ENCODE measurements at regions not wholly inside any gene's neighbourhood (a gene's known extent, or its start where the extent isn't known, plus 50 kb on each side); places are given as distances from the start of the nearest gene placed in this dataset.
"Not testable (repeated sequence)": the region's sequence is repeated elsewhere in the genome, so short reads cannot be mapped to it uniquely, and the experiment has no call there.

- H3K4me3 ChIP-seq (ENCODE audit: low read length): no peak overlapping the region
- H3K9ac ChIP-seq (ENCODE audit: low read depth, low read length): no peak overlapping the region
- no peak overlapping the region for H3K27ac ChIP-seq (ENCODE audit: low read depth, low read length)
- no peaks in the 10 kb centered on the region for H3K27me3 ChIP-seq (ENCODE audit: insufficient read depth, low read length)
- WGBS: 90% methylated on average over 6 of the region's 6 CpGs
- H3K9me3 ChIP-seq (ENCODE audit: insufficient read depth, low read depth, low read length): no peaks in the 10 kb centered on the region
- H3K4me1 ChIP-seq (ENCODE audit: insufficient read depth, low read length): peaks cover 34% of the 10 kb centered on the region
- H3K36me3 ChIP-seq (ENCODE audit: insufficient read depth, low read length): no peaks in the 10 kb centered on the region
These were observed 355.1 kb downstream of the HS3ST1 start for GRCh38 chr4:11073621-11074051.

- 97% methylated on average over 8 of the region's 8 CpGs for WGBS
- Histone ChIP-seq H3K9ac (ENCODE audit: low read depth, low read length) (no peak overlapping the region), H3K9me3 (ENCODE audit: insufficient read depth, low read depth, low read length) (no peaks in the 10 kb centered on the region), H3K4me3 (ENCODE audit: low read length) (no peak overlapping the region), H3K27ac (ENCODE audit: low read depth, low read length) (no peak overlapping the region), H3K4me1 (ENCODE audit: insufficient read depth, low read length) (peaks cover 38% of the 10 kb centered on the region), H3K36me3 (ENCODE audit: insufficient read depth, low read length) (no peaks in the 10 kb centered on the region), H3K27me3 (ENCODE audit: insufficient read depth, low read length) (no peaks in the 10 kb centered on the region)
These were observed 355.7 kb downstream of the HS3ST1 start for GRCh38 chr4:11072999-11073398.

- Histone ChIP-seq H3K4me1 (ENCODE audit: insufficient read depth, low read length) (peaks cover 38% of the 10 kb centered on the region), H3K27ac (ENCODE audit: low read depth, low read length) (no peak overlapping the region), H3K36me3 (ENCODE audit: insufficient read depth, low read length) (no peaks in the 10 kb centered on the region), H3K27me3 (ENCODE audit: insufficient read depth, low read length) (no peaks in the 10 kb centered on the region), H3K9ac (ENCODE audit: low read depth, low read length) (no peak overlapping the region), H3K4me3 (ENCODE audit: low read length) (no peak overlapping the region), H3K9me3 (ENCODE audit: insufficient read depth, low read depth, low read length) (no peaks in the 10 kb centered on the region)
- 89% methylated on average over 5 of the region's 5 CpGs for WGBS
These were observed 356.2 kb downstream of the HS3ST1 start for GRCh38 chr4:11072463-11072862.

- no peaks in the 10 kb centered on the region for H3K36me3 ChIP-seq (ENCODE audit: insufficient read depth, low read length)
- no peaks in the 10 kb centered on the region for H3K27me3 ChIP-seq (ENCODE audit: insufficient read depth, low read length)
- peaks cover 38% of the 10 kb centered on the region for H3K4me1 ChIP-seq (ENCODE audit: insufficient read depth, low read length)
- H3K27ac ChIP-seq (ENCODE audit: low read depth, low read length): no peak overlapping the region
- H3K9ac ChIP-seq (ENCODE audit: low read depth, low read length): no peak overlapping the region
- WGBS: 92% methylated on average over 3 of the region's 4 CpGs
- no peak overlapping the region for H3K4me3 ChIP-seq (ENCODE audit: low read length)
- no peaks in the 10 kb centered on the region for H3K9me3 ChIP-seq (ENCODE audit: insufficient read depth, low read depth, low read length)
These were observed 357.9 kb downstream of the HS3ST1 start for GRCh38 chr4:11070813-11071212.

GRCh38 chr4:11069581-11070211 lies 359.0 kb downstream of the HS3ST1 start:
- no peak overlapping the region for H3K9ac ChIP-seq (ENCODE audit: low read depth, low read length)
- WGBS: 89% methylated on average over 1 of the region's 2 CpGs
- no peaks in the 10 kb centered on the region for H3K27me3 ChIP-seq (ENCODE audit: insufficient read depth, low read length)
- H3K27ac ChIP-seq (ENCODE audit: low read depth, low read length): no peak overlapping the region
- peaks cover 38% of the 10 kb centered on the region for H3K4me1 ChIP-seq (ENCODE audit: insufficient read depth, low read length)
- no peaks in the 10 kb centered on the region for H3K36me3 ChIP-seq (ENCODE audit: insufficient read depth, low read length)
- no peaks in the 10 kb centered on the region for H3K9me3 ChIP-seq (ENCODE audit: insufficient read depth, low read depth, low read length)
- H3K4me3 ChIP-seq (ENCODE audit: low read length): no peak overlapping the region

GRCh38 chr4:11069083-11069482 lies 359.6 kb downstream of the HS3ST1 start:
- 57% methylated on average over 2 of the region's 3 CpGs for WGBS
- Histone ChIP-seq H3K9me3 (ENCODE audit: insufficient read depth, low read depth, low read length) (no peaks in the 10 kb centered on the region), H3K27ac (ENCODE audit: low read depth, low read length) (no peak overlapping the region), H3K9ac (ENCODE audit: low read depth, low read length) (no peak overlapping the region), H3K4me3 (ENCODE audit: low read length) (no peak overlapping the region), H3K36me3 (ENCODE audit: insufficient read depth, low read length) (no peaks in the 10 kb centered on the region), H3K27me3 (ENCODE audit: insufficient read depth, low read length) (no peaks in the 10 kb centered on the region), H3K4me1 (ENCODE audit: insufficient read depth, low read length) (peaks cover 38% of the 10 kb centered on the region)

- not testable (repeated sequence) for H3K27me3 ChIP-seq (ENCODE audit: insufficient read depth, low read length); H3K36me3 ChIP-seq (ENCODE audit: insufficient read depth, low read length); H3K9me3 ChIP-seq (ENCODE audit: insufficient read depth, low read depth, low read length)
- H3K4me1 ChIP-seq (ENCODE audit: insufficient read depth, low read length): peaks cover 19% of the 10 kb centered on the region
- peak overlapping the region; percentile 64 for H3K4me3 ChIP-seq (ENCODE audit: low read length)
- peak overlapping the region; percentile 49; the same call in 1 of the 2 replicates for H3K27ac ChIP-seq (ENCODE audit: low read depth, low read length)
- H3K9ac ChIP-seq (ENCODE audit: low read depth, low read length): peak overlapping the region; percentile 71
- WGBS: 10% methylated on average over 22 of the region's 22 CpGs
These were observed 362.1 kb downstream of the HS3ST1 start for GRCh38 chr4:11066584-11066983.

- H3K9ac ChIP-seq (ENCODE audit: low read depth, low read length); H3K27ac ChIP-seq (ENCODE audit: low read depth, low read length); H3K4me3 ChIP-seq (ENCODE audit: low read length); H3K36me3 ChIP-seq (ENCODE audit: insufficient read depth, low read length); H3K4me1 ChIP-seq (ENCODE audit: insufficient read depth, low read length); H3K9me3 ChIP-seq (ENCODE audit: insufficient read depth, low read depth, low read length); H3K27me3 ChIP-seq (ENCODE audit: insufficient read depth, low read length): not testable (repeated sequence)
- no CpG with 5 or more reads among the region's 3 CpGs for WGBS
These were observed 368.1 kb downstream of the HS3ST1 start for GRCh38 chr4:11060637-11061036.

GRCh38 chr4:11054937-11055336 lies 370.4 kb upstream of the CLNK start:
- 93% methylated on average over 7 of the region's 7 CpGs for WGBS
- H3K27ac ChIP-seq (ENCODE audit: low read depth, low read length); H3K27me3 ChIP-seq (ENCODE audit: insufficient read depth, low read length); H3K4me3 ChIP-seq (ENCODE audit: low read length); H3K36me3 ChIP-seq (ENCODE audit: insufficient read depth, low read length); H3K4me1 ChIP-seq (ENCODE audit: insufficient read depth, low read length); H3K9ac ChIP-seq (ENCODE audit: low read depth, low read length); H3K9me3 ChIP-seq (ENCODE audit: insufficient read depth, low read depth, low read length): not testable (repeated sequence)

GRCh38 chr4:11053601-11054220 lies 369.1 kb upstream of the CLNK start:
- Histone ChIP-seq H3K27ac (ENCODE audit: low read depth, low read length) (no peak overlapping the region), H3K9ac (ENCODE audit: low read depth, low read length) (no peak overlapping the region), H3K36me3 (ENCODE audit: insufficient read depth, low read length) (no peaks in the 10 kb centered on the region), H3K27me3 (ENCODE audit: insufficient read depth, low read length) (no peaks in the 10 kb centered on the region), H3K9me3 (ENCODE audit: insufficient read depth, low read depth, low read length) (no peaks in the 10 kb centered on the region), H3K4me1 (ENCODE audit: insufficient read depth, low read length) (no peaks in the 10 kb centered on the region), H3K4me3 (ENCODE audit: low read length) (no peak overlapping the region)
- 85% methylated on average over 5 of the region's 5 CpGs for whole genome bisulfite sequencing

- WGBS: 97% methylated on average over 2 of the region's 2 CpGs
- Histone ChIP-seq H3K27ac (ENCODE audit: low read depth, low read length) (no peak overlapping the region), H3K27me3 (ENCODE audit: insufficient read depth, low read length) (no peaks in the 10 kb centered on the region), H3K36me3 (ENCODE audit: insufficient read depth, low read length) (no peaks in the 10 kb centered on the region), H3K4me3 (ENCODE audit: low read length) (no peak overlapping the region), H3K9ac (ENCODE audit: low read depth, low read length) (no peak overlapping the region), H3K4me1 (ENCODE audit: insufficient read depth, low read length) (no peaks in the 10 kb centered on the region), H3K9me3 (ENCODE audit: insufficient read depth, low read depth, low read length) (no peaks in the 10 kb centered on the region)
These were observed 366.6 kb upstream of the CLNK start for GRCh38 chr4:11051181-11051580.

GRCh38 chr4:11050766-11051165 lies 366.2 kb upstream of the CLNK start:
- 93% methylated on average over 2 of the region's 2 CpGs for WGBS
- no peaks in the 10 kb centered on the region for H3K9me3 ChIP-seq (ENCODE audit: insufficient read depth, low read depth, low read length)
- no peaks in the 10 kb centered on the region for H3K4me1 ChIP-seq (ENCODE audit: insufficient read depth, low read length)
- H3K4me3 ChIP-seq (ENCODE audit: low read length): no peak overlapping the region
- no peaks in the 10 kb centered on the region for H3K27me3 ChIP-seq (ENCODE audit: insufficient read depth, low read length)
- no peaks in the 10 kb centered on the region for H3K36me3 ChIP-seq (ENCODE audit: insufficient read depth, low read length)
- H3K9ac ChIP-seq (ENCODE audit: low read depth, low read length): no peak overlapping the region
- no peak overlapping the region for H3K27ac ChIP-seq (ENCODE audit: low read depth, low read length)
